Testis (tissue), 2 donors: ENCODE measurements at regions not wholly inside any gene's neighbourhood (a gene's known extent, or its start where the extent isn't known, plus 50 kb on each side); places are given as distances from the start of the nearest gene placed in this dataset.

Source experiments
- DNase-seq: peaks from one replicate; pipeline ENCODE4 v3.0.0-alpha.2; 2019
- H3K27ac ChIP-seq, 2 donors: fragments of 200-600 bp; sonication (generic); one replicate each; pipeline ENCODE4 v1.5.1; 2019
- H3K27me3 ChIP-seq: fragments of 200-600 bp; sonication (generic); one replicate; pipeline ENCODE4 v1.5.1; 2019
- H3K36me3 ChIP-seq: fragments of 200-600 bp; sonication (generic); one replicate; pipeline ENCODE4 v1.5.1; 2017; ENCODE audit warnings: low read depth; ENCODE audit errors: missing control alignments
- H3K4me1 ChIP-seq: fragments of 200-600 bp; sonication (generic); one replicate; pipeline ENCODE4 v1.5.1; 2019
- H3K4me3 ChIP-seq, 2 donors: fragments of 200-600 bp; sonication (generic); one replicate each; pipeline ENCODE4 v1.5.1; 2017 to 2019
- H3K9me3 ChIP-seq: fragments of 200-600 bp; sonication (generic); one replicate; pipeline ENCODE4 v1.5.1; 2017
- POLR2A ChIP-seq: fragments of 450-650 bp; IDR thresholded peaks from one replicate; pipeline ENCODE4 v1.6.1; 2017; ENCODE audit warnings: antibody characterized with exemption, mild to moderate bottlenecking, moderate library complexity
- WGBS, 2 donors: methylation state at CpG; one replicate each; pipeline ENCODE4 v1.1.5; 2018; 5-methylcytosine and 5-hydroxymethylcytosine counted together
- intact Hi-C: fragments of 100-400 bp; cut with DNase I; formaldehyde crosslinking; loops from one replicate; pipeline ENCODE4 v1.15.1; 2023; ENCODE audit warnings: low total_unique reads
- TF ChIP-seq, protein P1 (sequence below), 3 experiments: fragments of 450-650 bp in 2 of 3; fragments of 200-600 bp in 1 of 3; sonication (generic) in 1 of 3; IDR thresholded peaks; one replicate each; pipeline ENCODE4 v1.5.1; 2016 to 2019; ENCODE audit warnings: antibody characterized with exemption in 3 of 3, mild to moderate bottlenecking in 2 of 3, moderate library complexity in 1 of 3

DNA sequence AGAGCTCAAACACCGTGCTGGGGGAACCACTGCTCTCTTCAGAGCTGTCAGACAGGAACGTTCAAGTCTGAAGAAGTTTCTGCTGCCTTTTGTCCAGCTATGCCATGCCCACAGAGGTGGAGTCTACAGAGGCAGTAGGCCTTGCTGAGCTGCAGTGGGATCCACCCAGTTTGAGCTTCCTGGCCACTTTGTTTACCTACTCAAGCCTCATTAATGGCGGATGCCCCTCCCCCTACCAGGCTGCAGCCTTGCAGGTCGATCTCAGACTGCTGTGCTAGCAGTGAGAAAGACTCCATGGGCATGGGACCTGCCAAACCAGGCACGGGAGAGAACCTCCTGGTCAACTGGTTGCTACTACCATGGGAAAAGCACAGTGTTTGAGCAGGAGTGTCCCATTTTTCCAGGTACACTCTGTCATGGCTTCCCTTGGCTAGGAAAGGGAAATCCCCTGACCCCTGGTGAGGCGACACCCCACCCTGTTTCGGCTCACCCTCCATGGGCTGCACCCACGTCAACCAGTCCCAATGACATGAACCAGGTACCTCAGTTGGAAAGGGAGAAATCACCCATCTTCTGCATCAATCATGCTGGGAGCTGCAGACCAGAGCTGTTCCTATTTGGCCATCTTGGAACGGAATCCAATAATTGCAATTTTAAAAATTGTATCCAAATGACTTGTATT, 246.9 kb upstream of the ADAMTS16 start:
- 81 to 88% methylated on average over 7 to 9 of the region's 9 CpGs for WGBS, 2 donors
- Histone ChIP-seq H3K4me1 (no peaks in the 10 kb centered on the region), H3K4me3 (no peak overlapping the region), H3K36me3 (no peaks in the 10 kb centered on the region), H3K9me3 (no peaks in the 10 kb centered on the region), H3K27ac (no peak overlapping the region), H3K27me3 (no peaks in the 10 kb centered on the region)
- TF ChIP-seq, protein P1, sequence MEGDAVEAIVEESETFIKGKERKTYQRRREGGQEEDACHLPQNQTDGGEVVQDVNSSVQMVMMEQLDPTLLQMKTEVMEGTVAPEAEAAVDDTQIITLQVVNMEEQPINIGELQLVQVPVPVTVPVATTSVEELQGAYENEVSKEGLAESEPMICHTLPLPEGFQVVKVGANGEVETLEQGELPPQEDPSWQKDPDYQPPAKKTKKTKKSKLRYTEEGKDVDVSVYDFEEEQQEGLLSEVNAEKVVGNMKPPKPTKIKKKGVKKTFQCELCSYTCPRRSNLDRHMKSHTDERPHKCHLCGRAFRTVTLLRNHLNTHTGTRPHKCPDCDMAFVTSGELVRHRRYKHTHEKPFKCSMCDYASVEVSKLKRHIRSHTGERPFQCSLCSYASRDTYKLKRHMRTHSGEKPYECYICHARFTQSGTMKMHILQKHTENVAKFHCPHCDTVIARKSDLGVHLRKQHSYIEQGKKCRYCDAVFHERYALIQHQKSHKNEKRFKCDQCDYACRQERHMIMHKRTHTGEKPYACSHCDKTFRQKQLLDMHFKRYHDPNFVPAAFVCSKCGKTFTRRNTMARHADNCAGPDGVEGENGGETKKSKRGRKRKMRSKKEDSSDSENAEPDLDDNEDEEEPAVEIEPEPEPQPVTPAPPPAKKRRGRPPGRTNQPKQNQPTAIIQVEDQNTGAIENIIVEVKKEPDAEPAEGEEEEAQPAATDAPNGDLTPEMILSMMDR (IDR thresholded peaks at IDR 0.05), result no peak
- TF ChIP-seq POLR2A, result no peak
- intact Hi-C loops, result no loop called here
- DNase-seq, result no peak

DNA sequence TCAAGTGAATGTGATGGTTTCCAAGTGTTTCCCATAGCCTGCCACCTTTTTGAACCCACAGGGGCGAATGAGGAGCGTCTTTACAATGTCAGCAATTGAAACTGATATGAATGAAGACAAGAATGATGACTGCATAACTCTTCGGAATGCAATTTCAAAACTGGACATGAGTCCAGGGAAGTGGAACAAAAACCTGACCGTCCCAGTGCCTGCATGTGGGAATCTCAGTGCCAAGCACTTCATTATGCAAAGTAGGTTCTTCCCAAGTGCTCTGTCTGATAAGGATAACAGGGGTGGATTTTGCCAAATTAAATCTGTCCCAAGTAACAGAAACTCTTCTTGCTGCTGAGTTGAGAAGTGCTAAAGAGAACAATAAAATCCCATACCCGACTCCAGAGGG, 243.8 kb upstream of the ADAMTS16 start:
- intact Hi-C loops, result no loop called here
- Histone ChIP-seq H3K4me3 (no peak overlapping the region), H3K9me3 (no peaks in the 10 kb centered on the region), H3K4me1 (no peaks in the 10 kb centered on the region), H3K27me3 (no peaks in the 10 kb centered on the region), H3K36me3 (no peaks in the 10 kb centered on the region), H3K27ac (no peak overlapping the region)
- 46 to 54% methylated on average over 5 of the region's 5 CpGs for WGBS, 2 donors
- DNase-seq, result no peak
- TF ChIP-seq, protein P1 (IDR thresholded peaks at IDR 0.05), result no peak
- no peak for TF ChIP-seq POLR2A

DNA sequence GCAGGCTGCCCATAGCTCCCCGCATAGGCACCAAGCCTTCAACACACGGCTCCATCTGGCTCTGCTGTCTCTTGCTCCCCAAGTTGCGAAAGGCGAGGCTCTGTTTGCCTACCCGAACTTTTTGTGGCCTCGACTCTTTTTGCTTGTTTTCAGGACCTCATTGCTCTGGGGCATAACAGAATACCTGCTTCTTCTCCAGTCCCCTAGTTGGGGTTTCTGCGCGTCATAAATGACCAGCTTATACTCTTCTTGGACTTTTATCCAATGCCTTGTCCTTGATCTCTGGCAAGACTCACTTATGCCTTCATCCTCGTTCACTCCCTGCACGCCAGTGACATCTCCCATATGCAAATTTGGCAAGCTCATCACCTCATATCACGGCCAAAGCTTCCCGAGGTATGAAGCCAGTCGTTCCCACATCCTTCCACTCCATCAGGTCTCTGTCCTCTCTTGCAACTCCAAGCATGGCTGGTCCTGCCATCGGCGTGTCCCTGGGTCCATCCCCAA, 238.8 kb upstream of the ADAMTS16 start:
- WGBS, 2 donors, result 53 to 59% methylated on average over 15 of the region's 15 CpGs

DNA sequence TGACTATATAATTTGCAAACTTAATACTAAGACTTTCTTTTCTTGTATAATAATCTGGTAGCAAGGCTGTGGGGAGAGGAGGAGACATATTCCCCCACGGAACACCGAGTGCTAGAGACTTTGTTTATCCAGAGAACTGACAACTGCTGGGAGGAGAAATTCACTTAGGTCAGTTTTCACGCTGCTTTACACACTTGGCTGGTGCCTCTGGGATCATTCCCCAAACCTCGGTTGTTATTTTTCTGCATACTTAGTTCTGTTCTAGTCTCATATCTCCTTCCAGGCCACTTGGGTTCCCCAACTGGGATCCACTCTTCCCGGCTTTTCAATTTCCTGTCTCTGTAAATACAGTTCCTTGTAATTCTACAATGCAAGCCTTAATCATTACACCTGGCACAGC, 238.2 kb upstream of the ADAMTS16 start:
- DNase-seq, result peak; percentile 44
- no peak overlapping the region for H3K27ac ChIP-seq
- 37 to 42% methylated on average over 5 of the region's 5 CpGs for WGBS, 2 donors
- TF ChIP-seq, protein P1 (IDR thresholded peaks at IDR 0.05), result no peak
- no peak for TF ChIP-seq POLR2A
- intact Hi-C loops, result no loop called here
- H3K9me3 ChIP-seq, result no peaks in the 10 kb centered on the region
- no peaks in the 10 kb centered on the region for H3K36me3 ChIP-seq
- no peaks in the 10 kb centered on the region for H3K27me3 ChIP-seq
- no peaks in the 10 kb centered on the region for H3K4me1 ChIP-seq
- H3K4me3 ChIP-seq, result no peak overlapping the region

More for the DNA sequence above, 238.8 kb upstream of the ADAMTS16 start:
- Histone ChIP-seq H3K4me3 (no peak overlapping the region), H3K9me3 (no peaks in the 10 kb centered on the region), H3K27ac (no peak overlapping the region), H3K36me3 (no peaks in the 10 kb centered on the region), H3K27me3 (no peaks in the 10 kb centered on the region), H3K4me1 (no peaks in the 10 kb centered on the region)
- intact Hi-C loops, result no loop called here
- DNase-seq, result no peak
- TF ChIP-seq POLR2A, result no peak
- TF ChIP-seq, protein P1 (IDR thresholded peaks at IDR 0.05), result no peak
